GM23338 (cell line): ENCODE measurements at regions not wholly inside any gene's neighbourhood (a gene's known extent, or its start where the extent isn't known, plus 50 kb on each side); places are given as distances from the start of the nearest gene placed in this dataset.

Experiments used
- ATAC-seq: fragments of 200-7000 bp; cut with Tn5 transposase; 3 replicates; pipeline ENCODE4 v1.9.1; 2020
- DNase-seq: peaks from one replicate; pipeline ENCODE4 v3.0.0-alpha.2; 2015; ENCODE audit warnings: low spot score
- H2AFZ ChIP-seq: fragments of 200-600 bp; sonication (generic); 2 replicates; pipeline ENCODE4 v1.8.0; 2016; ENCODE audit warnings: antibody characterized with exemption, mild to moderate bottlenecking, moderate library complexity
- H3F3A ChIP-seq: fragments of 200-600 bp; sonication (generic); replicated peaks from 2 replicates; pipeline ENCODE4 v1.8.0; 2017; ENCODE audit warnings: antibody characterized with exemption, mixed run types, low read depth
- H3K27ac ChIP-seq: fragments of 200-600 bp; sonication (generic); 2 replicates; pipeline ENCODE4 v1.6.1; 2016; ENCODE audit warnings: low read depth
- H3K27me3 ChIP-seq: fragments of 200-600 bp; sonication (generic); 2 replicates; pipeline ENCODE4 v1.8.0; 2016; ENCODE audit warnings: mild to moderate bottlenecking, mixed run types, moderate library complexity; ENCODE audit not compliant: insufficient read depth
- H3K36me3 ChIP-seq: fragments of 200-600 bp; sonication (generic); 2 replicates; pipeline ENCODE4 v1.8.0; 2016; ENCODE audit warnings: mild to moderate bottlenecking; ENCODE audit not compliant: insufficient read depth
- H3K4me1 ChIP-seq: fragments of 200-600 bp; sonication (generic); 2 replicates; pipeline ENCODE4 v1.8.0; 2016; ENCODE audit warnings: mild to moderate bottlenecking, moderate library complexity; ENCODE audit not compliant: insufficient read depth
- H3K4me2 ChIP-seq: fragments of 200-600 bp; sonication (generic); 2 replicates; pipeline ENCODE4 v1.7.1; 2017; ENCODE audit warnings: mixed run types
- H3K4me3 ChIP-seq: fragments of 200-600 bp; sonication (generic); 2 replicates; pipeline ENCODE4 v1.6.1; 2016; ENCODE audit warnings: mixed run types
- H3K79me2 ChIP-seq: fragments of 200-600 bp; sonication (generic); replicated peaks from 2 replicates; pipeline ENCODE4 v1.8.0; 2017; ENCODE audit warnings: mild to moderate bottlenecking; ENCODE audit not compliant: insufficient read depth
- H3K9me2 ChIP-seq: fragments of 200-600 bp; sonication (generic); 2 replicates; pipeline ENCODE4 v1.8.0; 2017; ENCODE audit not compliant: insufficient read depth
- H4K20me1 ChIP-seq: fragments of 200-600 bp; sonication (generic); replicated peaks from 2 replicates; pipeline ENCODE4 v1.8.0; 2017; ENCODE audit warnings: mild to moderate bottlenecking; ENCODE audit not compliant: insufficient read depth
- H3K27ac Mint-ChIP-seq: 2 replicates; pipeline ENCODE4 v1.8.0; 2020; ENCODE audit warnings: inconsistent platforms, mild to moderate bottlenecking, moderate library complexity, mixed read lengths
- H3K27me3 Mint-ChIP-seq: 3 replicates; pipeline ENCODE4 v1.8.0; 2022; ENCODE audit warnings: low read depth, mild to moderate bottlenecking, moderate library complexity, mixed read lengths, inconsistent platforms; ENCODE audit not compliant: insufficient read depth, poor library complexity
- H3K36me3 Mint-ChIP-seq: 3 replicates; pipeline ENCODE4 v1.8.0; 2021; ENCODE audit warnings: low read depth, mild to moderate bottlenecking, inconsistent platforms, moderate library complexity, mixed read lengths
- H3K4me1 Mint-ChIP-seq: 3 replicates; pipeline ENCODE4 v1.8.0; 2020; ENCODE audit warnings: mild to moderate bottlenecking, inconsistent platforms, mixed read lengths
- H3K4me3 Mint-ChIP-seq: 3 replicates; pipeline ENCODE4 v1.8.0; 2021; ENCODE audit warnings: moderate library complexity, mild to moderate bottlenecking, inconsistent platforms, mixed read lengths
- H3K9me3 Mint-ChIP-seq: 3 replicates; pipeline ENCODE4 v1.8.0; 2020; ENCODE audit warnings: moderate library complexity, mild to moderate bottlenecking, inconsistent platforms, mixed read lengths
- CREB1 ChIP-seq: fragments of 250-450 bp; sonication (Bioruptor Pico); IDR thresholded peaks from 2 replicates; pipeline ENCODE4 v1.5.0; 2020; ENCODE audit warnings: low read depth, mild to moderate bottlenecking, moderate library complexity
- CTCF ChIP-seq, 2 experiments: fragments of 200-600 bp in 1 of 2; sonication (generic) in 1 of 2; conservative IDR thresholded peaks; 2 replicates each; pipeline versions ENCODE4 v1.5.1 to v1.6.1; 2016 to 2017; ENCODE audit warnings: antibody characterized with exemption in 2 of 2, low read depth in 2 of 2, mild to moderate bottlenecking in 2 of 2, moderate library complexity in 1 of 2
- ETS1 ChIP-seq: IDR thresholded peaks from 2 replicates; pipeline ENCODE4 v1.6.1; 2016; ENCODE audit warnings: antibody characterized with exemption
- EZH2 ChIP-seq: fragments of 200-600 bp; sonication (generic); IDR thresholded peaks from one replicate; pipeline ENCODE4 v1.8.0; 2017; ENCODE audit warnings: antibody characterized with exemption, mild to moderate bottlenecking, low read depth; ENCODE audit not compliant: unreplicated experiment
- EZH2phosphoT487 ChIP-seq: fragments of 200-600 bp; sonication (generic); IDR thresholded peaks from one replicate; pipeline ENCODE4 v1.8.1; 2018; ENCODE audit warnings: antibody characterized with exemption; ENCODE audit not compliant: unreplicated experiment
- JUNB ChIP-seq: IDR thresholded peaks from one replicate; pipeline ENCODE4 v1.6.1; 2016; ENCODE audit warnings: antibody characterized with exemption; ENCODE audit not compliant: unreplicated experiment
- NANOG ChIP-seq: IDR thresholded peaks from 2 replicates; pipeline ENCODE4 v1.6.1; 2016; ENCODE audit warnings: antibody characterized with exemption, borderline replicate concordance
- POLR2AphosphoS5 ChIP-seq: IDR thresholded peaks from 2 replicates; pipeline ENCODE4 v1.6.1; 2016; ENCODE audit warnings: antibody characterized with exemption, low read depth
- REST ChIP-seq: IDR thresholded peaks from one replicate; pipeline ENCODE4 v1.6.1; 2018; ENCODE audit warnings: antibody characterized with exemption; ENCODE audit not compliant: unreplicated experiment
- STAT1 ChIP-seq: IDR thresholded peaks from one replicate; pipeline ENCODE4 v1.6.1; 2016; ENCODE audit warnings: antibody characterized with exemption; ENCODE audit not compliant: unreplicated experiment
- ZNF114 ChIP-seq: fragments of 250-450 bp; sonication (Bioruptor Pico); IDR thresholded peaks from 2 replicates; pipeline ENCODE4 v1.5.0; 2020; ENCODE audit warnings: mild to moderate bottlenecking, moderate library complexity
- ZNF331 ChIP-seq: fragments of 250-450 bp; sonication (Bioruptor Pico); IDR thresholded peaks from 2 replicates; pipeline ENCODE4 v1.5.0; 2020; ENCODE audit warnings: low read depth, mild to moderate bottlenecking, moderate library complexity
- ZNF462 ChIP-seq: fragments of 250-450 bp; sonication (Bioruptor Pico); IDR thresholded peaks from 2 replicates; pipeline ENCODE4 v1.5.0; 2020; ENCODE audit warnings: mild to moderate bottlenecking, moderate library complexity

GRCh38 chr16:79728048-79728922, 127.7 kb upstream of the MAF start:
- no peaks in the 10 kb centered on the region for H4K20me1 ChIP-seq
- Mint-ChIP-seq H3K27ac (no peak overlapping the region), H3K36me3 (no peaks in the 10 kb centered on the region), H3K27me3 (peaks cover 2% of the 10 kb centered on the region), H3K4me1 (peaks cover 3% of the 10 kb centered on the region; the same call in 1 of the 3 replicates), H3K9me3 (no peaks in the 10 kb centered on the region), H3K4me3 (no peak overlapping the region)
- ATAC-seq (no peak), DNase-seq (no peak)
- H3K27me3 ChIP-seq = no peaks in the 10 kb centered on the region
- H2AFZ ChIP-seq = no peak overlapping the region
- no peaks in the 10 kb centered on the region for H3F3A ChIP-seq
- peaks cover 14% of the 10 kb centered on the region for H3K9me2 ChIP-seq
- no peaks in the 10 kb centered on the region for H3K79me2 ChIP-seq
- H3K36me3 ChIP-seq = no peaks in the 10 kb centered on the region
- H3K4me3 ChIP-seq = no peak overlapping the region
- H3K4me2 ChIP-seq = no peak overlapping the region
- TF ChIP-seq REST (no peak), ZNF331 (CRISPR knock-in tag) (no peak), EZH2 (no peak), ETS1 (no peak), ZNF114 (CRISPR knock-in tag) (no peak), POLR2AphosphoS5 (no peak), CTCF (conservative IDR thresholded peaks at IDR 0.05; ENCODE audit: low read depth in 2 of 2) (no peak), NANOG (no peak), ZNF462 (CRISPR knock-in tag) (no peak), EZH2phosphoT487 (no peak), STAT1 (no peak), JUNB (no peak), CREB1 (CRISPR knock-in tag) (no peak)
- no peak overlapping the region for H3K27ac ChIP-seq
- H3K4me1 ChIP-seq = no peaks in the 10 kb centered on the region
